ENCODE measurements at regions not wholly inside any gene's neighbourhood (a gene's known extent, or its start where the extent isn't known, plus 50 kb on each side); places are given as distances from the start of the nearest gene placed in this dataset.
A peak's percentile ranks its signal among the peaks of the same experiment; 100 is the strongest.
"Not testable (repeated sequence)": the region's sequence is repeated elsewhere in the genome, so short reads cannot be mapped to it uniquely, and the experiment has no call there.

- H3K4me1 ChIP-seq, result peaks cover 0 to 15% (median 3%) of the 10 kb centered on the region in 4 donors
- H3K4me3 ChIP-seq, H3K36me3 ChIP-seq, DNase-seq, H3K9me3 ChIP-seq, H3K27me3 ChIP-seq: not testable (repeated sequence)
- peak overlapping the region in 2 of 4 donors; percentile 12 to 62 for H3K27ac ChIP-seq
Observed at GRCh38 chr3:172579753-172580152, 56.5 kb upstream of the TNFSF10 start.

- not testable (repeated sequence) for H3K27ac ChIP-seq, H3K9me3 ChIP-seq, H3K4me3 ChIP-seq, DNase-seq, H3K36me3 ChIP-seq, H3K27me3 ChIP-seq
- peaks cover 0 to 15% (median 3%) of the 10 kb centered on the region in 4 donors for H3K4me1 ChIP-seq
Observed at GRCh38 chr3:172578714-172579113, 55.5 kb upstream of the TNFSF10 start.

- DNase-seq, result no peak
- H3K36me3 ChIP-seq, result no peaks in the 10 kb centered on the region
- no peaks in the 10 kb centered on the region for H3K27me3 ChIP-seq
- H3K9me3 ChIP-seq, result no peaks in the 10 kb centered on the region
- TF ChIP-seq CTCF (IDR thresholded peaks at IDR 0.05) (no peak), POLR2A (IDR thresholded peaks at IDR 0.05) (no peak)
- no peak overlapping the region for H3K27ac ChIP-seq
- peaks cover 0 to 15% (median 3%) of the 10 kb centered on the region in 4 donors for H3K4me1 ChIP-seq
- no peak overlapping the region for H3K4me3 ChIP-seq
Observed at GRCh38 chr3:172577987-172578570, 54.8 kb upstream of the TNFSF10 start.

GRCh38 chr3:172575375-172575774, 52.1 kb upstream of the TNFSF10 start:
- no peaks in the 10 kb centered on the region for H3K27me3 ChIP-seq
- no peak overlapping the region for H3K27ac ChIP-seq
- H3K4me3 ChIP-seq, result no peak overlapping the region
- no peaks in the 10 kb centered on the region for H3K36me3 ChIP-seq
- DNase-seq, result no peak
- TF ChIP-seq CTCF (IDR thresholded peaks at IDR 0.05) (no peak), POLR2A (IDR thresholded peaks at IDR 0.05) (no peak)
- H3K4me1 ChIP-seq, result peaks cover 0 to 13% (median 3%) of the 10 kb centered on the region in 4 donors
- H3K9me3 ChIP-seq, result no peaks in the 10 kb centered on the region

GRCh38 chr3:172573422-172573821, 50.2 kb upstream of the TNFSF10 start:
- Histone ChIP-seq H3K4me1 (no peaks in the 10 kb centered on the region), H3K36me3 (no peaks in the 10 kb centered on the region), H3K9me3 (no peaks in the 10 kb centered on the region), H3K4me3 (no peak overlapping the region), H3K27me3 (no peaks in the 10 kb centered on the region), H3K27ac (no peak overlapping the region)
- DNase-seq, result no peak
- no peak for TF ChIP-seq POLR2A (IDR thresholded peaks at IDR 0.05)
- TF ChIP-seq CTCF (IDR thresholded peaks at IDR 0.05), result no peak
